ENCODE measurements at regions not wholly inside any gene's neighbourhood (a gene's known extent, or its start where the extent isn't known, plus 50 kb on each side); places are given as distances from the start of the nearest gene placed in this dataset.

DNA sequence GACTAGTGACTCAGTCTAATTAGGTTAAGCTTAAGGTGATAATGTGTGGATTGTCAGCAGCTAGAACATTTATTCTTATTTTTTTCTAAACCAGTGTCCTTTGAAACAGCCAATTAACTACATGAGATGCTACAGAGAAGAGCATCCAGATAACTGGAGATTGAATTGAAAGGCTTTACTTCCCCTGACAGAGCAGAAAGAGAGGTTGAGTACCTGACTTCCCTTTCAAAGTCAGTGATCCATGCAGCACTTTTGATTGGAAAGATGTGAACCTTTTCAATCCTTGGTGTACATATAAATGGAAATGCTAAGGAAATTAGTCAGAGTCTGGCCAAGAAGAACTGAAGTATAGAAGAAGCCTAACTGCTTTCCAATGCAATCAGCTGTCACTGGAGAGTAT is 653.8 kb downstream of the CDH8 start:
- TF ChIP-seq EZH2 (IDR thresholded peaks at IDR 0.05; ENCODE audit: insufficient read depth, poor library complexity, severe bottlenecking) (no peak), EZH2phosphoT487 (IDR thresholded peaks at IDR 0.05; ENCODE audit: insufficient read depth, low read depth) (no peak)
